ENCODE measurements at regions not wholly inside any gene's neighbourhood (a gene's known extent, or its start where the extent isn't known, plus 50 kb on each side); places are given as distances from the start of the nearest gene placed in this dataset.

DNA sequence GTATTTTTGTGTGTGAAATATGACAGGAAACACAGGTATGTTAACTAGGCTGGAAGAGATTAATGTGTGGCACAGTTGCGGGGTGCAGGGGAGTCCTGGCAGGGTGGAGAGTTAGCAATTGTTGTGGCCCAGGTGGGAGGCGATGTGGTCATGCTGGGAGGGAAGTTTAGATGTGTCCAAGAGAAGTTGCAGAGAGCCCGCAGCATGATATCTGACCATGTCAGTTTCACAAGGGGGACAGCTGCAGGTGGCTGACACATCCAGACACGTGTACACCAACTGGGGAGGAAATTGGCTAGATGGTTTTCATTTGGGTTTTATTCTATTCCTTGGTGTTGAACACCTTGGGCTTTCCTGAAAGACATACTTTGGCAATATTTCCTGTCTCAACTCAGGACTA lies 172.8 kb upstream of the RGMA start:
- TF ChIP-seq, protein P1, sequence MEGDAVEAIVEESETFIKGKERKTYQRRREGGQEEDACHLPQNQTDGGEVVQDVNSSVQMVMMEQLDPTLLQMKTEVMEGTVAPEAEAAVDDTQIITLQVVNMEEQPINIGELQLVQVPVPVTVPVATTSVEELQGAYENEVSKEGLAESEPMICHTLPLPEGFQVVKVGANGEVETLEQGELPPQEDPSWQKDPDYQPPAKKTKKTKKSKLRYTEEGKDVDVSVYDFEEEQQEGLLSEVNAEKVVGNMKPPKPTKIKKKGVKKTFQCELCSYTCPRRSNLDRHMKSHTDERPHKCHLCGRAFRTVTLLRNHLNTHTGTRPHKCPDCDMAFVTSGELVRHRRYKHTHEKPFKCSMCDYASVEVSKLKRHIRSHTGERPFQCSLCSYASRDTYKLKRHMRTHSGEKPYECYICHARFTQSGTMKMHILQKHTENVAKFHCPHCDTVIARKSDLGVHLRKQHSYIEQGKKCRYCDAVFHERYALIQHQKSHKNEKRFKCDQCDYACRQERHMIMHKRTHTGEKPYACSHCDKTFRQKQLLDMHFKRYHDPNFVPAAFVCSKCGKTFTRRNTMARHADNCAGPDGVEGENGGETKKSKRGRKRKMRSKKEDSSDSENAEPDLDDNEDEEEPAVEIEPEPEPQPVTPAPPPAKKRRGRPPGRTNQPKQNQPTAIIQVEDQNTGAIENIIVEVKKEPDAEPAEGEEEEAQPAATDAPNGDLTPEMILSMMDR (IDR thresholded peaks at IDR 0.05): no peak
- no peak for TF ChIP-seq POLR2A (IDR thresholded peaks at IDR 0.05)
